ENCODE measurements at regions not wholly inside any gene's neighbourhood (a gene's known extent, or its start where the extent isn't known, plus 50 kb on each side); places are given as distances from the start of the nearest gene placed in this dataset.

- DNase-seq (ENCODE audit: low read depth) = no peak
- no peak overlapping the region for H3K4me3 ChIP-seq (ENCODE audit: low read depth, low read length)
- no peak for TF ChIP-seq CTCF (IDR thresholded peaks at IDR 0.05; ENCODE audit: low read depth, low read length, missing control alignments)
Observed at GRCh38 chr10:33935350-33935749, 600.9 kb upstream of the NRP1 start.

- no peak overlapping the region for H3K4me3 ChIP-seq (ENCODE audit: low read depth, low read length)
- no peak for DNase-seq (ENCODE audit: low read depth)
- no peak for TF ChIP-seq CTCF (IDR thresholded peaks at IDR 0.05; ENCODE audit: low read depth, low read length, missing control alignments)
Observed at GRCh38 chr10:33930079-33930478, 595.6 kb upstream of the NRP1 start.

- no peak overlapping the region for H3K4me3 ChIP-seq (ENCODE audit: low read depth, low read length)
- no peak for DNase-seq (ENCODE audit: low read depth)
- no peak for TF ChIP-seq CTCF (IDR thresholded peaks at IDR 0.05; ENCODE audit: low read depth, low read length, missing control alignments)
Observed at GRCh38 chr10:33927347-33927746, 592.9 kb upstream of the NRP1 start.

- no peak for DNase-seq (ENCODE audit: low read depth)
- H3K4me3 ChIP-seq (ENCODE audit: low read depth, low read length) = no peak overlapping the region
- no peak for TF ChIP-seq CTCF (IDR thresholded peaks at IDR 0.05; ENCODE audit: low read depth, low read length, missing control alignments)
Observed at GRCh38 chr10:33921970-33922605, 587.6 kb upstream of the NRP1 start.

GRCh38 chr10:33920351-33920750 lies 585.9 kb upstream of the NRP1 start:
- DNase-seq (ENCODE audit: low read depth) = no peak
- no peak overlapping the region for H3K4me3 ChIP-seq (ENCODE audit: low read depth, low read length)
- no peak for TF ChIP-seq CTCF (IDR thresholded peaks at IDR 0.05; ENCODE audit: low read depth, low read length, missing control alignments)

- TF ChIP-seq CTCF (IDR thresholded peaks at IDR 0.05; ENCODE audit: low read depth, low read length, missing control alignments) = no peak
- no peak overlapping the region for H3K4me3 ChIP-seq (ENCODE audit: low read depth, low read length)
Observed at GRCh38 chr10:33919244-33919643, 584.8 kb upstream of the NRP1 start.

GRCh38 chr10:33917069-33917780 lies 582.8 kb upstream of the NRP1 start:
- no peak for DNase-seq (ENCODE audit: low read depth)
- no peak for TF ChIP-seq CTCF (IDR thresholded peaks at IDR 0.05; ENCODE audit: low read depth, low read length, missing control alignments)
- no peak overlapping the region for H3K4me3 ChIP-seq (ENCODE audit: low read depth, low read length)

More at GRCh38 chr10:33919244-33919643, 584.8 kb upstream of the NRP1 start:
- no peak for DNase-seq (ENCODE audit: low read depth)
